ENCODE measurements at regions not wholly inside any gene's neighbourhood (a gene's known extent, or its start where the extent isn't known, plus 50 kb on each side); places are given as distances from the start of the nearest gene placed in this dataset.

GRCh38 chr7:33771422-33771821 lies 133.9 kb upstream of the BMPER start:
- TF ChIP-seq CTCF (IDR thresholded peaks at IDR 0.05) (no peak), POLR2A (IDR thresholded peaks at IDR 0.05) (no peak)
